WTC11 (cell line): ENCODE measurements at regions not wholly inside any gene's neighbourhood (a gene's known extent, or its start where the extent isn't known, plus 50 kb on each side); places are given as distances from the start of the nearest gene placed in this dataset.

ENCODE experiments used
- CREM ChIP-seq: sonication (generic); formaldehyde crosslinking; IDR thresholded peaks from 2 replicates; pipeline ENCODE4 v1.8.1; 2022; ENCODE audit warnings: mild to moderate bottlenecking, missing genetic modification reagents, moderate library complexity
- ETV6 ChIP-seq: sonication (generic); formaldehyde crosslinking; IDR thresholded peaks from 2 replicates; pipeline ENCODE4 v1.8.1; 2022; ENCODE audit warnings: mild to moderate bottlenecking, missing genetic modification reagents
- NR1H2 ChIP-seq: sonication (generic); formaldehyde crosslinking; IDR thresholded peaks from 2 replicates; pipeline ENCODE4 v1.9.0; 2021; ENCODE audit warnings: mild to moderate bottlenecking, moderate library complexity, missing genetic modification reagents
- NR2C2 ChIP-seq: sonication (generic); formaldehyde crosslinking; IDR thresholded peaks from 2 replicates; pipeline ENCODE4 v1.8.0; 2022; ENCODE audit warnings: mild to moderate bottlenecking, missing genetic modification reagents
- TEAD4 ChIP-seq: sonication (generic); formaldehyde crosslinking; IDR thresholded peaks from 2 replicates; pipeline ENCODE4 v1.8.0; 2022; ENCODE audit warnings: mild to moderate bottlenecking, missing genetic modification reagents
- ZBTB21 ChIP-seq: sonication (generic); formaldehyde crosslinking; IDR thresholded peaks from 2 replicates; pipeline ENCODE4 v1.8.1; 2023; ENCODE audit warnings: mild to moderate bottlenecking, missing genetic modification reagents, borderline replicate concordance
- ZNF317 ChIP-seq: sonication (generic); formaldehyde crosslinking; IDR thresholded peaks from 2 replicates; pipeline ENCODE4 v1.8.1; 2023; ENCODE audit warnings: low read depth, mild to moderate bottlenecking, moderate library complexity, missing genetic modification reagents, borderline replicate concordance
- ZNF423 ChIP-seq: fragments of 250-450 bp; sonication (Bioruptor Pico); IDR thresholded peaks from 2 replicates; pipeline ENCODE4 v2.1.2; 2022; ENCODE audit warnings: mild to moderate bottlenecking, moderate library complexity
- TF ChIP-seq, protein P1 (sequence below): sonication (generic); formaldehyde crosslinking; IDR thresholded peaks from 2 replicates; pipeline ENCODE4 v1.8.0; 2022; ENCODE audit warnings: mild to moderate bottlenecking, missing genetic modification reagents
- TF ChIP-seq, protein P2 (sequence below): fragments of 200-600 bp; IDR thresholded peaks from 2 replicates; pipeline ENCODE4 v1.8.0; 2022; ENCODE audit warnings: antibody characterized with exemption
- TF ChIP-seq, protein P3 (sequence below): sonication (generic); formaldehyde crosslinking; IDR thresholded peaks from 2 replicates; pipeline ENCODE4 v1.8.0; 2022; ENCODE audit warnings: mild to moderate bottlenecking, missing genetic modification reagents
- TF ChIP-seq, protein P4 (sequence below): sonication (generic); formaldehyde crosslinking; IDR thresholded peaks from 2 replicates; pipeline ENCODE4 v1.8.1; 2023; ENCODE audit warnings: mild to moderate bottlenecking, missing genetic modification reagents
- TF ChIP-seq, protein P5 (sequence below): sonication (generic); formaldehyde crosslinking; IDR thresholded peaks from 2 replicates; pipeline ENCODE4 v1.8.1; 2022; ENCODE audit warnings: low read depth, mild to moderate bottlenecking, moderate library complexity, missing genetic modification reagents, borderline replicate concordance
- TF ChIP-seq, protein P6 (sequence below): sonication (generic); formaldehyde crosslinking; IDR thresholded peaks from 2 replicates; pipeline ENCODE4 v1.8.1; 2022; ENCODE audit warnings: missing genetic modification reagents, borderline replicate concordance

DNA sequence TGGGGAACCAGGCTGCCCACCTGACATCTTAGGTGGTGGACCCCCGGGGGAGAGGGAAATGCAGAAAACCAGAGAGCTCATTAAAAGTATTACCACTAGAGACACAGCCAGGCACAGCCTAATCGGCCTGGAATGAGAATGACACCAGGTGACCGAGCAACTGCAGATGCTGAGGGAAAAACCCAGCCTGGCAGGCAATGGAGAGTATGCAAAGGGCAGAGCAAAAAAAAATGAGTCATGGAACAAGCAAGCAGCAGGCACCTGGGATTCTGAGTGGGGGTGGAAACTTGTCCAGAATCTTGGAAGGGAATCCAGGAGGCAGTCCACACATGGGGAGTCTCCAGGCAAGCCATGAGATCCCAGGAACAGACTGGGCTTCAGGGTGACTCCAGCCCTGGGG, 183.7 kb upstream of the LRRN1 start:
- no peak for TF ChIP-seq NR1H2
- TF ChIP-seq, protein P1, sequence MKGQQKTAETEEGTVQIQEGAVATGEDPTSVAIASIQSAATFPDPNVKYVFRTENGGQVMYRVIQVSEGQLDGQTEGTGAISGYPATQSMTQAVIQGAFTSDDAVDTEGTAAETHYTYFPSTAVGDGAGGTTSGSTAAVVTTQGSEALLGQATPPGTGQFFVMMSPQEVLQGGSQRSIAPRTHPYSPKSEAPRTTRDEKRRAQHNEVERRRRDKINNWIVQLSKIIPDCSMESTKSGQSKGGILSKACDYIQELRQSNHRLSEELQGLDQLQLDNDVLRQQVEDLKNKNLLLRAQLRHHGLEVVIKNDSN: no peak
- TF ChIP-seq, protein P2, sequence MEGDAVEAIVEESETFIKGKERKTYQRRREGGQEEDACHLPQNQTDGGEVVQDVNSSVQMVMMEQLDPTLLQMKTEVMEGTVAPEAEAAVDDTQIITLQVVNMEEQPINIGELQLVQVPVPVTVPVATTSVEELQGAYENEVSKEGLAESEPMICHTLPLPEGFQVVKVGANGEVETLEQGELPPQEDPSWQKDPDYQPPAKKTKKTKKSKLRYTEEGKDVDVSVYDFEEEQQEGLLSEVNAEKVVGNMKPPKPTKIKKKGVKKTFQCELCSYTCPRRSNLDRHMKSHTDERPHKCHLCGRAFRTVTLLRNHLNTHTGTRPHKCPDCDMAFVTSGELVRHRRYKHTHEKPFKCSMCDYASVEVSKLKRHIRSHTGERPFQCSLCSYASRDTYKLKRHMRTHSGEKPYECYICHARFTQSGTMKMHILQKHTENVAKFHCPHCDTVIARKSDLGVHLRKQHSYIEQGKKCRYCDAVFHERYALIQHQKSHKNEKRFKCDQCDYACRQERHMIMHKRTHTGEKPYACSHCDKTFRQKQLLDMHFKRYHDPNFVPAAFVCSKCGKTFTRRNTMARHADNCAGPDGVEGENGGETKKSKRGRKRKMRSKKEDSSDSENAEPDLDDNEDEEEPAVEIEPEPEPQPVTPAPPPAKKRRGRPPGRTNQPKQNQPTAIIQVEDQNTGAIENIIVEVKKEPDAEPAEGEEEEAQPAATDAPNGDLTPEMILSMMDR: no peak
- TF ChIP-seq ZBTB21 (CRISPR knock-in tag): no peak
- TF ChIP-seq, protein P3, sequence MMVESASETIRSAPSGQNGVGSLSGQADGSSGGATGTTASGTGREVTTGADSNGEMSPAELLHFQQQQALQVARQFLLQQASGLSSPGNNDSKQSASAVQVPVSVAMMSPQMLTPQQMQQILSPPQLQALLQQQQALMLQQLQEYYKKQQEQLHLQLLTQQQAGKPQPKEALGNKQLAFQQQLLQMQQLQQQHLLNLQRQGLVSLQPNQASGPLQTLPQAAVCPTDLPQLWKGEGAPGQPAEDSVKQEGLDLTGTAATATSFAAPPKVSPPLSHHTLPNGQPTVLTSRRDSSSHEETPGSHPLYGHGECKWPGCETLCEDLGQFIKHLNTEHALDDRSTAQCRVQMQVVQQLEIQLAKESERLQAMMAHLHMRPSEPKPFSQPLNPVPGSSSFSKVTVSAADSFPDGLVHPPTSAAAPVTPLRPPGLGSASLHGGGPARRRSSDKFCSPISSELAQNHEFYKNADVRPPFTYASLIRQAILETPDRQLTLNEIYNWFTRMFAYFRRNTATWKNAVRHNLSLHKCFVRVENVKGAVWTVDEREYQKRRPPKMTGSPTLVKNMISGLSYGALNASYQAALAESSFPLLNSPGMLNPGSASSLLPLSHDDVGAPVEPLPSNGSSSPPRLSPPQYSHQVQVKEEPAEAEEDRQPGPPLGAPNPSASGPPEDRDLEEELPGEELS (CRISPR knock-in tag): no peak
- TF ChIP-seq NR2C2: no peak
- no peak for TF ChIP-seq ETV6 (CRISPR knock-in tag)
- TF ChIP-seq, protein P4, sequence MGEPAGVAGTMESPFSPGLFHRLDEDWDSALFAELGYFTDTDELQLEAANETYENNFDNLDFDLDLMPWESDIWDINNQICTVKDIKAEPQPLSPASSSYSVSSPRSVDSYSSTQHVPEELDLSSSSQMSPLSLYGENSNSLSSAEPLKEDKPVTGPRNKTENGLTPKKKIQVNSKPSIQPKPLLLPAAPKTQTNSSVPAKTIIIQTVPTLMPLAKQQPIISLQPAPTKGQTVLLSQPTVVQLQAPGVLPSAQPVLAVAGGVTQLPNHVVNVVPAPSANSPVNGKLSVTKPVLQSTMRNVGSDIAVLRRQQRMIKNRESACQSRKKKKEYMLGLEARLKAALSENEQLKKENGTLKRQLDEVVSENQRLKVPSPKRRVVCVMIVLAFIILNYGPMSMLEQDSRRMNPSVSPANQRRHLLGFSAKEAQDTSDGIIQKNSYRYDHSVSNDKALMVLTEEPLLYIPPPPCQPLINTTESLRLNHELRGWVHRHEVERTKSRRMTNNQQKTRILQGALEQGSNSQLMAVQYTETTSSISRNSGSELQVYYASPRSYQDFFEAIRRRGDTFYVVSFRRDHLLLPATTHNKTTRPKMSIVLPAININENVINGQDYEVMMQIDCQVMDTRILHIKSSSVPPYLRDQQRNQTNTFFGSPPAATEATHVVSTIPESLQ: no peak
- no peak for TF ChIP-seq CREM
- no peak for TF ChIP-seq TEAD4
- TF ChIP-seq, protein P5, sequence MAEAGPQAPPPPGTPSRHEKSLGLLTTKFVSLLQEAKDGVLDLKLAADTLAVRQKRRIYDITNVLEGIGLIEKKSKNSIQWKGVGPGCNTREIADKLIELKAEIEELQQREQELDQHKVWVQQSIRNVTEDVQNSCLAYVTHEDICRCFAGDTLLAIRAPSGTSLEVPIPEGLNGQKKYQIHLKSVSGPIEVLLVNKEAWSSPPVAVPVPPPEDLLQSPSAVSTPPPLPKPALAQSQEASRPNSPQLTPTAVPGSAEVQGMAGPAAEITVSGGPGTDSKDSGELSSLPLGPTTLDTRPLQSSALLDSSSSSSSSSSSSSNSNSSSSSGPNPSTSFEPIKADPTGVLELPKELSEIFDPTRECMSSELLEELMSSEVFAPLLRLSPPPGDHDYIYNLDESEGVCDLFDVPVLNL (CRISPR knock-in tag): no peak
- TF ChIP-seq, protein P6, sequence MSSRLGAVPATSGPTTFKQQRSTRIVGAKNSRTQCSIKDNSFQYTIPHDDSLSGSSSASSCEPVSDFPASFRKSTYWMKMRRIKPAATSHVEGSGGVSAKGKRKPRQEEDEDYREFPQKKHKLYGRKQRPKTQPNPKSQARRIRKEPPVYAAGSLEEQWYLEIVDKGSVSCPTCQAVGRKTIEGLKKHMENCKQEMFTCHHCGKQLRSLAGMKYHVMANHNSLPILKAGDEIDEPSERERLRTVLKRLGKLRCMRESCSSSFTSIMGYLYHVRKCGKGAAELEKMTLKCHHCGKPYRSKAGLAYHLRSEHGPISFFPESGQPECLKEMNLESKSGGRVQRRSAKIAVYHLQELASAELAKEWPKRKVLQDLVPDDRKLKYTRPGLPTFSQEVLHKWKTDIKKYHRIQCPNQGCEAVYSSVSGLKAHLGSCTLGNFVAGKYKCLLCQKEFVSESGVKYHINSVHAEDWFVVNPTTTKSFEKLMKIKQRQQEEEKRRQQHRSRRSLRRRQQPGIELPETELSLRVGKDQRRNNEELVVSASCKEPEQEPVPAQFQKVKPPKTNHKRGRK: no peak
- TF ChIP-seq ZNF317: no peak
- TF ChIP-seq ZNF423 (CRISPR knock-in tag): no peak
